ENCODE measurements at regions not wholly inside any gene's neighbourhood (a gene's known extent, or its start where the extent isn't known, plus 50 kb on each side); places are given as distances from the start of the nearest gene placed in this dataset.

- H3K36me3 ChIP-seq (ENCODE audit: control insufficient read depth, insufficient read depth, low read length): no peaks in the 10 kb centered on the region
- no peaks in the 10 kb centered on the region for H3K27me3 ChIP-seq (ENCODE audit: control insufficient read depth, insufficient read depth, low read length)
- DNase-seq (ENCODE audit: low read depth, low spot score): no peak
- H3K9me3 ChIP-seq (ENCODE audit: control insufficient read depth, insufficient read depth, low read length): no peaks in the 10 kb centered on the region
- H3K4me1 ChIP-seq (ENCODE audit: control insufficient read depth, insufficient read depth, low read length): peaks cover 5% of the 10 kb centered on the region
- H3K4me3 ChIP-seq (ENCODE audit: low read length): no peak overlapping the region
- no CpG with 5 or more reads among the region's 3 CpGs for WGBS (ENCODE audit: insufficient coverage, insufficient read length)
- no peak overlapping the region for H3K27ac ChIP-seq (ENCODE audit: low read length)
These were observed 130.0 kb downstream of the NDUFA10 start for GRCh38 chr2:239895116-239895515.

DNA sequence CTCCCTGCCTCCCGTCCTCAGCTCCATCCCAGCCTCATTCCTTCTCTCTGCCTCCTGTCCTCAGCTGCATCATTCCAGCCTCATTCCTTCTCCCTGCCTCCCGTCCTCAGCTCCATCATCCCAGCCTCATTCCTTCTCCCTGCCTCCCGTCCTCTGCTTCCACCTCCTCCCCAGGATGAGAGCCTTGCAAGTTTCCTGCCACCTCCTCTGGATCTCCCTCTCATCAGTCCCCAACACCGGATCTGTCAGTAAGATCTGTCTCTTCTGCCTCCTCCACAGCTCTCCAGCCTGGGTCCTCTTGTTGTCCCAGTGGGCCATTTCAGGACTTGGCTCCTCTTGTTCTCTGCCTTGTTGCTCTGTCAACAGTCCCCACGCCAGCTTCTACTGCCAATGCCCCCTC is 130.9 kb downstream of the NDUFA10 start:
- no peak for DNase-seq (ENCODE audit: low read depth, low spot score)
- no peaks in the 10 kb centered on the region for H3K9me3 ChIP-seq (ENCODE audit: control insufficient read depth, insufficient read depth, low read length)
- H3K4me3 ChIP-seq (ENCODE audit: low read length): no peak overlapping the region
- no peaks in the 10 kb centered on the region for H3K27me3 ChIP-seq (ENCODE audit: control insufficient read depth, insufficient read depth, low read length)
- H3K27ac ChIP-seq (ENCODE audit: low read length): no peak overlapping the region
- H3K4me1 ChIP-seq (ENCODE audit: control insufficient read depth, insufficient read depth, low read length): peaks cover 5% of the 10 kb centered on the region
- H3K36me3 ChIP-seq (ENCODE audit: control insufficient read depth, insufficient read depth, low read length): no peaks in the 10 kb centered on the region
- WGBS (ENCODE audit: insufficient coverage, insufficient read length): no CpG with 5 or more reads among the region's 5 CpGs

DNA sequence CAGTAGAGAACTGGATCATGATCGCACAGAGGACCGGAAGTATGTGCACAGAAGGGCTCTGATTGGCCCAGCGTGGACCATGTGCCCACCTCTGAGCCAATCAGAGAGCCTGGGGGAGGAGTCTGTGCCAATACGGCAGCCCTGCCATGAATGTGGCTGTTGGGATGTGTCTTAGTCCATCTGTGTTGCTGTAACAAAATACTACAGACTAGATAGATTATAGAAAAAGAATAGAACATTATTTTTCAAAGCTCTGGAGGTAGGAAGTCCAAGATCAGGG is 132.0 kb downstream of the NDUFA10 start:
- no peak for DNase-seq (ENCODE audit: low read depth, low spot score)

DNA sequence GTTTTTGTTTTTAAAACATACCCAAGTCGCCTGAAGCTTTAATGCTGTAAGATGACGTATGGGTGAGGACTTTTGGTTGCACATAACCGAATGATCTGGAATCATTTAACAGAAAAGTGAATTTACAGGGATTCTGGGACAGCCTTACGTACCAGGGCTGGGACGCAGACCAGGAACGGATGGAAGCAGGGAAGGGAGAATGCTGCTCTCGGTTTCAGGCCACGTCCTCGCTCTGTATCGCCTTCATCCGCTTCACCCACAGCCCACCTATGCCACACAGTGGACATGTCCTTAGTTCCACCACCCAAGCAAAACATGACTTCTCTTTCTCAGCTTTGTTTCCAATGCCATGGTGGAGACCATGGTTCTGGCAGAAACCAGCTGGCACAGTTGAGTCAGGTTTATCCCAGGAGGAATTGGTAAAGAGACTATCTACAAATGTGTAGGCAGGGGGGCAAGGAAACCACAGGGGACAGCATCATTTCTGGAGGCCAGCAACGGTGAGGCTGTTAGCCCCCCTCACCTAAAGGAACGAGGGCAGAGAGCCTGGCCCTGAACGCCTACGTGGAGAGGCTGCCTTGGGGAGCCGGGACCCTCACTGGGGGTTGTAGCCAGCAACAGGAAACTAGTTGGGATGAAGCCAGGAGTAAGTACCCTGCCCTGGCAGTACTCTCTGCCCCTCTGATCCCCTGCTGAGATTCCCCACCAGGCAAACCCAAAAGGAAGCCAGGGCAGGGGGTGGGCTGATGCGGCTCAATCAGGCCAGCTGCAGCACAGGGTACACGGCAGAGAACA is 132.5 kb downstream of the NDUFA10 start:
- WGBS (ENCODE audit: insufficient coverage, insufficient read length): no CpG with 5 or more reads among the region's 18 CpGs
- no peaks in the 10 kb centered on the region for H3K27me3 ChIP-seq (ENCODE audit: control insufficient read depth, insufficient read depth, low read length)
- H3K9me3 ChIP-seq (ENCODE audit: control insufficient read depth, insufficient read depth, low read length): no peaks in the 10 kb centered on the region
- H3K4me3 ChIP-seq (ENCODE audit: low read length): no peak overlapping the region
- no peak overlapping the region for H3K27ac ChIP-seq (ENCODE audit: low read length)
- DNase-seq (ENCODE audit: low read depth, low spot score): no peak
- no peaks in the 10 kb centered on the region for H3K36me3 ChIP-seq (ENCODE audit: control insufficient read depth, insufficient read depth, low read length)
- peaks cover 5% of the 10 kb centered on the region for H3K4me1 ChIP-seq (ENCODE audit: control insufficient read depth, insufficient read depth, low read length)

More for the DNA sequence above, 132.0 kb downstream of the NDUFA10 start:
- H3K4me3 ChIP-seq (ENCODE audit: low read length): no peak overlapping the region
- H3K27ac ChIP-seq (ENCODE audit: low read length): no peak overlapping the region
- no CpG with 5 or more reads among the region's 4 CpGs for WGBS (ENCODE audit: insufficient coverage, insufficient read length)
- H3K4me1 ChIP-seq (ENCODE audit: control insufficient read depth, insufficient read depth, low read length): peaks cover 5% of the 10 kb centered on the region
- no peaks in the 10 kb centered on the region for H3K9me3 ChIP-seq (ENCODE audit: control insufficient read depth, insufficient read depth, low read length)
- no peaks in the 10 kb centered on the region for H3K36me3 ChIP-seq (ENCODE audit: control insufficient read depth, insufficient read depth, low read length)
- no peaks in the 10 kb centered on the region for H3K27me3 ChIP-seq (ENCODE audit: control insufficient read depth, insufficient read depth, low read length)

DNA sequence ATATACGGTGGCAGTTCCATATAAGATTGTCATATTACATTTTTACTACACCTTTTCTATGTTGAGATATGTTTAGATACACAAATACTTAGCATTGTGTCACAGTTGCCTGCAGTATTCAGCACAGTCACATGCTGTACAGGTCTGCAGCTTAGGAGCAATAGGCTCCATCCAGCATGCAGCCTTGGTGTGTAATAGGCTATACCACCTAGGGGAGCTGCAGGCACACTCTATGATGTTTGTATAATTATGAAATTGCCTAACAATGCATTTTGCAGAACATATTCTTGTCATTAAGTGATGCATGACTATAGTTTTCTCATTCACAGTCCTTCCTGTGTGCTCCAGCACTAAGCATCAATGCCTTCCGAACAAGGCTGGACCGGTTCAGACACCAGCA is 133.4 kb downstream of the NDUFA10 start:
- Histone ChIP-seq H3K36me3 (ENCODE audit: control insufficient read depth, insufficient read depth, low read length) (no peaks in the 10 kb centered on the region), H3K27me3 (ENCODE audit: control insufficient read depth, insufficient read depth, low read length) (no peaks in the 10 kb centered on the region), H3K9me3 (ENCODE audit: control insufficient read depth, insufficient read depth, low read length) (no peaks in the 10 kb centered on the region), H3K4me3 (ENCODE audit: low read length) (no peak overlapping the region), H3K4me1 (ENCODE audit: control insufficient read depth, insufficient read depth, low read length) (peaks cover 5% of the 10 kb centered on the region; the same call in 1 of the 2 replicates), H3K27ac (ENCODE audit: low read length) (no peak overlapping the region)
- no peak for DNase-seq (ENCODE audit: low read depth, low spot score)
- no CpG with 5 or more reads among the region's 3 CpGs for WGBS (ENCODE audit: insufficient coverage, insufficient read length)

DNA sequence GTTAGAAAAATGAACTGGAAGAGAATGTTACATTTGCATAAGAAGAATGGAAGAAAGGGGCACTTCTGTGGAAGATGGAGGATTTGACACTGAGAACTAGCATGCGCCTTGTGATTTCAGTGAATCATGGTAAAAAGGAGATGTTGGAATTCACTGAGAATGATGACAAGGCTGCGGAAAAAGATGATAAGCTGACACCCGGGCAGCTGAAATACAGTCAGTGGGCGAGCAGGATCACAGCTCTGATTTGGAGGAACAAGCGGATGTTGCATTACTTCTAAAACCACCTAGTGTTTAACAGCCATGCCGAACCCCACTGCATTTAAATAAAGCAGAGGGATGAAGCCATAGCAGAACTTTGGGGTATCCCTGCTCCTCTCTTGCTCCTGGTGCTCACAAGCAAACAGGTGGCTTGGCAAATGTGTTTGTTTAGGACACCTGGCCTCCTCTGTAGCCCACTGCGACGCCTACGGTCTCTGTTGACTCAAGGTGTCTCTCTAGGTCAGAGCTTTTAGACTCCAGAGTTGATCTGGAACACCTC is 134.9 kb downstream of the NDUFA10 start:
- no CpG with 5 or more reads among the region's 9 CpGs for WGBS (ENCODE audit: insufficient coverage, insufficient read length)
- no peak overlapping the region for H3K4me3 ChIP-seq (ENCODE audit: low read length)
- H3K27me3 ChIP-seq (ENCODE audit: control insufficient read depth, insufficient read depth, low read length): no peaks in the 10 kb centered on the region
- 0 out of 2 replicates have a peak, but pooled peaks cover 1% of the 10 kb centered on the region for H3K4me1 ChIP-seq (ENCODE audit: control insufficient read depth, insufficient read depth, low read length)
- H3K27ac ChIP-seq (ENCODE audit: low read length): no peak overlapping the region
- no peaks in the 10 kb centered on the region for H3K36me3 ChIP-seq (ENCODE audit: control insufficient read depth, insufficient read depth, low read length)
- no peak for DNase-seq (ENCODE audit: low read depth, low spot score)
- no peaks in the 10 kb centered on the region for H3K9me3 ChIP-seq (ENCODE audit: control insufficient read depth, insufficient read depth, low read length)

- H3K4me3 ChIP-seq (ENCODE audit: low read length): no peak overlapping the region
- H3K9me3 ChIP-seq (ENCODE audit: control insufficient read depth, insufficient read depth, low read length): no peaks in the 10 kb centered on the region
- no peaks in the 10 kb centered on the region for H3K27me3 ChIP-seq (ENCODE audit: control insufficient read depth, insufficient read depth, low read length)
- H3K27ac ChIP-seq (ENCODE audit: low read length): no peak overlapping the region
- WGBS (ENCODE audit: insufficient coverage, insufficient read length): no CpG with 5 or more reads among the region's 9 CpGs
- no peaks in the 10 kb centered on the region for H3K36me3 ChIP-seq (ENCODE audit: control insufficient read depth, insufficient read depth, low read length)
- H3K4me1 ChIP-seq (ENCODE audit: control insufficient read depth, insufficient read depth, low read length): 0 out of 2 replicates have a peak, but pooled peaks cover 1% of the 10 kb centered on the region
- DNase-seq (ENCODE audit: low read depth, low spot score): no peak
These were observed 135.5 kb downstream of the NDUFA10 start for GRCh38 chr2:239889641-239890121.

DNA sequence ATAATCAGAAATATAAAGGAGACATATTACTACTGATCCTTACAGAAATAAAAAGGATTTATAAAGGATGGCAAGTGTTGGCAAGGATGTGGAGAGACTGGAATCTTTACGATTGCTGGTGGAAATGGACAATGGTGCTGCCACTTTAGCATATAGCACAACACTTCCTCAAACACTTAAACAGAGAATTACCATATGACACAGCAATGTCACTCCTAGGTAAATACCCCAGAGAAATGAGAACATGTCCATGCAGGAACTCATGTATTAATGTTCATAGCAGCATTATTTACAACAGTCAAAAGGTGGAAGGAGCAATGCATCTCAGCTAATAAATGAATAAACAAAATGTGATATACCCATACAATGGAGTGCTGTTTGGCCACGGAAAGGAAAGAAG is 137.5 kb downstream of the NDUFA10 start:
- no peak overlapping the region for H3K4me3 ChIP-seq (ENCODE audit: low read length)
- H3K4me1 ChIP-seq (ENCODE audit: control insufficient read depth, insufficient read depth, low read length): 0 out of 2 replicates have a peak, but pooled peaks cover 1% of the 10 kb centered on the region
- H3K27ac ChIP-seq (ENCODE audit: low read length): no peak overlapping the region
- WGBS (ENCODE audit: insufficient coverage, insufficient read length): no CpG with 5 or more reads among the region's 2 CpGs
- no peaks in the 10 kb centered on the region for H3K27me3 ChIP-seq (ENCODE audit: control insufficient read depth, insufficient read depth, low read length)
- no peaks in the 10 kb centered on the region for H3K9me3 ChIP-seq (ENCODE audit: control insufficient read depth, insufficient read depth, low read length)
- no peak for DNase-seq (ENCODE audit: low read depth, low spot score)
- no peaks in the 10 kb centered on the region for H3K36me3 ChIP-seq (ENCODE audit: control insufficient read depth, insufficient read depth, low read length)

GRCh38 chr2:239886781-239887180 is 138.4 kb downstream of the NDUFA10 start:
- no peak overlapping the region for H3K27ac ChIP-seq (ENCODE audit: low read length)
- no peaks in the 10 kb centered on the region for H3K4me1 ChIP-seq (ENCODE audit: control insufficient read depth, insufficient read depth, low read length)
- no peaks in the 10 kb centered on the region for H3K27me3 ChIP-seq (ENCODE audit: control insufficient read depth, insufficient read depth, low read length)
- H3K4me3 ChIP-seq (ENCODE audit: low read length): no peak overlapping the region
- no peaks in the 10 kb centered on the region for H3K36me3 ChIP-seq (ENCODE audit: control insufficient read depth, insufficient read depth, low read length)
- no peaks in the 10 kb centered on the region for H3K9me3 ChIP-seq (ENCODE audit: control insufficient read depth, insufficient read depth, low read length)
- DNase-seq (ENCODE audit: low read depth, low spot score): no peak

- DNase-seq (ENCODE audit: low read depth, low spot score): no peak
- WGBS (ENCODE audit: insufficient coverage, insufficient read length): 100% methylated on average over 1 of the region's 2 CpGs
- Histone ChIP-seq H3K36me3 (ENCODE audit: control insufficient read depth, insufficient read depth, low read length) (no peaks in the 10 kb centered on the region), H3K9me3 (ENCODE audit: control insufficient read depth, insufficient read depth, low read length) (no peaks in the 10 kb centered on the region), H3K27ac (ENCODE audit: low read length) (no peak overlapping the region), H3K4me1 (ENCODE audit: control insufficient read depth, insufficient read depth, low read length) (no peaks in the 10 kb centered on the region), H3K4me3 (ENCODE audit: low read length) (no peak overlapping the region), H3K27me3 (ENCODE audit: control insufficient read depth, insufficient read depth, low read length) (no peaks in the 10 kb centered on the region)
These were observed 140.3 kb downstream of the NDUFA10 start for GRCh38 chr2:239884875-239885274.

- no peaks in the 10 kb centered on the region for H3K4me1 ChIP-seq (ENCODE audit: control insufficient read depth, insufficient read depth, low read length)
- H3K9me3 ChIP-seq (ENCODE audit: control insufficient read depth, insufficient read depth, low read length): no peaks in the 10 kb centered on the region
- no peak for DNase-seq (ENCODE audit: low read depth, low spot score)
- no CpG with 5 or more reads among the region's 5 CpGs for WGBS (ENCODE audit: insufficient coverage, insufficient read length)
- H3K27me3 ChIP-seq (ENCODE audit: control insufficient read depth, insufficient read depth, low read length): no peaks in the 10 kb centered on the region
- H3K4me3 ChIP-seq (ENCODE audit: low read length): no peak overlapping the region
- no peak overlapping the region for H3K27ac ChIP-seq (ENCODE audit: low read length)
- no peaks in the 10 kb centered on the region for H3K36me3 ChIP-seq (ENCODE audit: control insufficient read depth, insufficient read depth, low read length)
These were observed 141.1 kb downstream of the NDUFA10 start for GRCh38 chr2:239884051-239884405.
